Panc1 (cell line): ENCODE measurements at regions not wholly inside any gene's neighbourhood (a gene's known extent, or its start where the extent isn't known, plus 50 kb on each side); places are given as distances from the start of the nearest gene placed in this dataset.

Experiments
- CTCF ChIP-seq: fragments of 450-650 bp; IDR thresholded peaks from 2 replicates; pipeline ENCODE4 v1.5.1; 2017; ENCODE audit warnings: mild to moderate bottlenecking
- POLR2AphosphoS5 ChIP-seq: IDR thresholded peaks from 2 replicates; pipeline ENCODE4 v1.6.1; 2012; ENCODE audit warnings: mild to moderate bottlenecking, low read depth, low read length, moderate library complexity
- REST ChIP-seq, 2 experiments: IDR thresholded peaks; 2 replicates each; pipeline ENCODE4 v1.6.1; 2011 to 2012; ENCODE audit warnings: low read depth in 2 of 2, control low read depth in 1 of 2, low read length in 1 of 2, mild to moderate bottlenecking in 1 of 2, moderate library complexity in 1 of 2; ENCODE audit not compliant: insufficient read depth in 1 of 2
- TCF7L2 ChIP-seq: IDR thresholded peaks from 2 replicates; pipeline ENCODE4 v1.6.1; 2011; ENCODE audit warnings: mild to moderate bottlenecking, low read depth, low read length, inconsistent platforms

DNA sequence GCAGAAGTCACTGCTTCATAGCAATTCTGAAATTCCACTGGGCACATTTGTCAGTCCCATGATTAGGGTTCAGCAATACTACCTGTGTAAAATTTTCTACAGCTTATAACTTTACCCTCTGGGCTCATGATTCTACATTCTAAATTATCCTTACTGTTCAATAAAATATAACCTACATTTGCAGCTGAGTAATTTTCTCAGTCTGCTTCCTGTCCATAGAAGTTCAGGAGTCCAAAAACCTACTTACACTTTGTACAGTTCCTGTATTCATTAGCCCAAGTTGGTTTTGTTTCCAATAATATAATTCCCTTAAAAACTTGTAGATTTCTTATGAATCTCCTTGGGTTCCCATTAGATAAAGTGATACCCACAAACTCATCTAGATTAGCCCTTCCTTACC is 295.3 kb downstream of the SP3 start:
- no peak for TF ChIP-seq CTCF
- TF ChIP-seq POLR2AphosphoS5: no peak
- no peak for TF ChIP-seq REST (IDR thresholded peaks at IDR 0.05; ENCODE audit: insufficient read depth in 1 of 2, low read depth in 2 of 2, low read length in 1 of 2)
- TF ChIP-seq TCF7L2: no peak
